Right ventricle myocardium inferior (tissue), 1 donor: ENCODE measurements at regions not wholly inside any gene's neighbourhood (a gene's known extent, or its start where the extent isn't known, plus 50 kb on each side); places are given as distances from the start of the nearest gene placed in this dataset.

Experiments
- ATAC-seq: fragments of 200-7000 bp; cut with Tn5 transposase; one replicate; pipeline ENCODE4 v1.9.1; 2020; ENCODE audit warnings: mild to moderate bottlenecking, moderate library complexity
- DNase-seq: peaks from one replicate; pipeline ENCODE4 v3.0.0; 2021; ENCODE audit errors: missing footprints
- intact Hi-C: fragments of 100-400 bp; cut with DNase I; formaldehyde crosslinking; loops from one replicate; pipeline ENCODE4 v1.11.0; 2022
- donor health status: DM: no; HTN: yes; CAD: no; lungs with severe emphysema.

DNA sequence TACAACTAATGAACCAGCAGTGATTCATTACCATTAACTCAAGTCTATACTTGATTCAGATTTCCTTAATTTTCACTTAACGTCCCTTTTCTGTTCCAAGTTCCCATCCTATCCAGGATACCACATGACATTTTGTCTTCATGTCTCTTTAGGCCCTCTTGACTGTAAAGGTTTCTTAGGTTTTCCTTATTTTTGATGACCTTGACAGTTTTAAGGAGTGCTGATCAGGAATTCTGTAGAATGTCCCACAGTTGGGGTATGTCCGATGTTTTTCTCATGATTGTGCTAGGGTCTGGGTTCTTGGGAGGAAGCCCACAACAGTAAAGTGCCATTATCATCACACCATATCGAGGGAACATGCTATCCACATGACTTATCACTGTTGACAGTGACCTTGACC is 162.7 kb downstream of the PTPN20 start:
- DNase-seq (no peak), ATAC-seq (no peak)
- intact Hi-C loops: no loop called here

DNA sequence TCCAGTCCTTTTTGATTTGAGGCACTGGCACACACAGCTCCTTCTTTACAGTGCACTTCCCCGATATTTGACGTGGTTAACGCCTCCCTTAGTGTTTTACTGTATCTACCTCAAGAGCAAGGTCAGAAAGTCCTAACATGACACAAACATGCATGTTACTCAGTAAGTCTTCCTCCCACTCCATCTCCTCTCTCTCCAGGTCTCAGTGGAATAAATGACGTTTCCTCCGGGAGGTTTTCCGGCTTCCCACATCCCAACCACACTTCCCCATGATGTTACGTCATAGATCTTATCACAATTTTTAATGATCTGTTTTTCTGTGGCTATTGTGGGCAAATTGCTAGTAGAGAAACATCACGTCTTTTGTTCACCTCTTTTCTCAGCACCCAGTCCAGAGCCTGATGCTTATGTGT is 165.7 kb downstream of the PTPN20 start:
- no peak for DNase-seq
- no peak for ATAC-seq
- intact Hi-C loops: no loop called here

DNA sequence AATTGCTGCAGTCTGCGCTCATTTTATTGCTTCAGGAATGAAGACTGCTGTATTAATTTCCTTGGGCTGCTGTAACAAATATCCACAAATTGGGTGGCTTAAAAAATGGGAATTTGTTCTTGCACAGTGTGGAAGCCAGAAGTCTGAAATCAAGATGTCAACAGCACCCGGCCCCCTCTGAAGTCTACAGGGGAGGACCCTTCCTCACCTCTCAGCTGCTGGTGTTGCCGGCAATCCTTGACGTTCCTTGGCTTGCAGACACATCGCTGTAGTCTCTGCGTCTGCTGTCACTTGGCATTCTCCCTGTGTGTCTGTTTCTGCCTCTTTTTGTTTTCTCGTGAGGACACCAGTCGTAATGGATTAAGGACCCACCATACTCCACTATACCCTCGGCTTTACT is 166.2 kb downstream of the PTPN20 start:
- DNase-seq (no peak), ATAC-seq (no peak)
- intact Hi-C loops: no loop called here

DNA sequence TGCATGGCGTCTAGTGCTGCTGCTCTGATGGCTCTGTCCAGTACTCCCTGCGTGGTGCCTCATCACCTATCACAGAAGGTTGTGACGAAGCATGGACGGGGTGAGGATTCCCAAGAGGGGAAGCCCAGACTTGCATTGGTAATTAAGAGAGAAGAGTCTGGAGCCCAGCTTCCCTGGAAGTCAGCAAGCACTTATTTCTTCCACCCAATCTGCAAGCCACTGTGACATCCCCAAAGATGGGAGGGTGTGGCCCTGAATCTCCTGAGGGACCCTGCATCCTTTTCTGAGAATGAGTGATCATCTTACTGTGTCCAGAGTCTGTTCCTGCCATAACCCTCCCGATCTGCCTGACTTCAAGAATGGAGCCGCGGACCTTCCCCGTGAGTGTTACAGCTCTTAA is 166.7 kb downstream of the PTPN20 start:
- intact Hi-C loops: no loop called here
- no peak for DNase-seq

DNA sequence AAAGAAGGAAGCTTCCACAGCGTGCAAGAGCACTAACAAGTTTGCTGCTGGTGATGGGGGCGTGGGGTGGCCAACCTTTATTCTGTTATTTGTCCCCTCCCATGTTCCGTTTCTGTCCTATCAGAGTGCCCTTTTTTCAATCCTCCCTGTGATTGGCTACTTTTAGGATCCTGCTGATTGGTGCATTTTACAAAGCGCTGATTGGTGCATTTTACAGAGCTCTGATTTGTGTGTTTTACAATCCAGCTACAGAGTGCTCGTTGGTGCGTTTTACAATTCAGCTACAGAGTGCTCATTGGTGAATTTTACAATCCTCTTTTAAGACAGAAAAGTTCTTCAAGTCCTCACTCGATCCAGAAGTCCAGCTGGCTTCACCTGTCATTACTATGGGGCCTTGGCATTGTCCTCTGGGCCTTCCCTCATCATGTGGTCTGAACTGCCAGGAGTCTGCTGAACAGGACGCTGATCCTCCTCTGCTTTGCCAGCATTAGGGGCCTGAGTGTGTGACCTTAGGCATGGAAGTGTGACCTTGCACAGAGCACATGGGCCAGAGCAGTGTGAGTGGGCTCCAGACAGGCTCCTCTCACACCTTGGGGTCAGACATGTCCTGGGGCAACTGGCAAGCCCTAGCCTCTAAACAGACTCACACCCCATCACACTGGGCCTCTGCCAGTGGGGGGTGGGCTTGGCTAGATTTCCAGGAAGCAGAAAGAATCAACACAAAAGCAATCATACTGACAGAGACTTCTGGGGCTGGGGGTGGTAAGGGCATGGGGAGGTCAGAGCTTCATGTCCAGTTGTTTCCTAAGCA is 167.4 kb downstream of the PTPN20 start:
- intact Hi-C loops: no loop called here
- ATAC-seq (no peak), DNase-seq (no peak)

More for the DNA sequence above, 166.7 kb downstream of the PTPN20 start:
- ATAC-seq: no peak

DNA sequence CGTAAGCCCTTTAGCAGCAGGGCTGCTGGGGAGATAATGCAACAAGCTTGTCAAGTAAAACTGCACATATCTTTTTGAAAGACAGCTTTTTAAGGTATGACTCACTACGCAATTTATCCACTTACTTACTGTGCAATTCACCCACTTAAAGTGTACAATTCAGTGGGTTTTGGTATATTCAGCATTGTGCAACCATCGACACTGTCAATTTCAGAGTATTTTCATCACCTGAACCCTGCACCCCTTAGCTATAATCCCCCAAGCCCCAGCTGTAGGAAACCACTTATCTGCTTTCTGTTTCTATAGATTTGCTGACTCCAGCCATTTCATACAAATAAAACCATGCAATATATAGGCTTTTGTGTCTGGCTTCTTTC is 168.0 kb downstream of the PTPN20 start:
- ATAC-seq (no peak), DNase-seq (no peak)
- intact Hi-C loops: no loop called here

DNA sequence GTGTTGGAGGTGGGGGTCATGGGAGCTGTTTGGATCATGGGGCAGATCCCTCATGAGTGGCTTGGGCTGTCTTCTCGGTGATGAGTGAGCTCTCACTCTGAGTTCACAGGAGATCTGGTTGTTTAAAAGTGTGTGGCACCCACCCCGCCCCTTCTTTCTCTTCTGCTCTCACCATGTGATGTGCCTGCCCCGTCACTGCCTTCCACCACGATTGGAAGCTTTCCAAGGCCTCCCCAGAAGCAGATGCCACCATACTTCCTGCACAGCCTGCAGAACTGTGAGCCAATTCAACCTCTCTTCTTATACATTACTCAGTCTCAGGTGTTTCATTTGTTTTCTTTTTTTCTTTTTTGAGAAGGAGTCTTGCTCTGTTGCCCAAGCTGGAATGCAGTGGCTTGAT is 170.0 kb downstream of the PTPN20 start:
- intact Hi-C loops: no loop called here
- no peak for DNase-seq
- no peak for ATAC-seq

DNA sequence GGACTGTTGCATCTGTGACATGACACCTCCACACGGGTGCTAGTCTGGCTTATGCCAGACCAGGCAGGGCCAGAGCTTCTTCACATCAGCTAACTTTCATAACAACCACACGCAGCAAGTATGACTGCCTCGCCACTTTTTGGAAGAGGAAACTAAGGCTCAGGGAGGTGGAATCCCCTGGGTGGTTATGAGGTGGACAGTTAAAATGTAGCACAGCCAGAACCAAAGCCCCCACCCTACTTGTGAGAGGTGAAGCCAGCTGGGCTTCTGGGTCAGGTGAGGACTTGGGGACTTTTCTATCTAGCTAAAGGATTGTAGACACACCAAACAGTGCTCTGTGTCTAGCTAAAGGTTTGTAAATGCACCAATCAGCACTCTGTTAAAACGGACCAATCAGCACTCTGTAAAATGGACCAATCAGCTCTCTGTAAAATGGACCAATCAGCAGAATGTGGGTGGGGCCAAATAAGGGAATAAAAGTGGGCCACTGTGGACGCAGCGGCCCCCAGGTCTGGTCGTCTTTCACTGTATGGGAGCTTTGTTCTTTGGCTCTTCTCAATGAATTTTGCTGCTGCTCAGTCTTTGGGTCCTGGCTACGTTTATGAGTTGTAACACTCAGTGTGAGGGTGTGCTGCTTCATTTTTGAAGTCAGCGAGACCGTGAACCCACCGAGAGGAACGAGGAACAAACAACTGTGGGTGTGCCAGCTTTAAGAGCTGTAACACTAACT is 171.0 kb downstream of the PTPN20 start:
- DNase-seq (no peak), ATAC-seq (no peak)
- intact Hi-C loops: no loop called here

DNA sequence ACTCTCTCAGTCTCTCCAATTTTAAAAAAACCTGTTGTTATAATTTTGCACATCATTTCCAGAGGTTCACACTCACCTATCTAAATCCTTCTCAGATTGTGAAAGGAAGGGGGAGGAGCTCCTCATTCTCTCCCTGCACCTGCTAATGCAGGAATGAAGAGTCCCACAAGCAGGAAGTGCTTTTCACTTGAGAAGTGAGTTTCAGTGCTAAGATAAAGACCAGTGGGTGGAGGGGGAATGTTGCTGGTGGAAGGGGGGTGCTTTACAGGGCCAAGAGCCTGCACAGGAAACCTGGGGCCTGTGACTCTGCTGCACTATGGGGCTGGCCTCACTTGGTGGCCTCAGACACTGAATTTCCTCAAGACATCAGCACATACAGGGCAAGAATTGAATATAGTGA is 176.4 kb downstream of the PTPN20 start:
- ATAC-seq (no peak), DNase-seq (no peak)
- intact Hi-C loops: no loop called here

DNA sequence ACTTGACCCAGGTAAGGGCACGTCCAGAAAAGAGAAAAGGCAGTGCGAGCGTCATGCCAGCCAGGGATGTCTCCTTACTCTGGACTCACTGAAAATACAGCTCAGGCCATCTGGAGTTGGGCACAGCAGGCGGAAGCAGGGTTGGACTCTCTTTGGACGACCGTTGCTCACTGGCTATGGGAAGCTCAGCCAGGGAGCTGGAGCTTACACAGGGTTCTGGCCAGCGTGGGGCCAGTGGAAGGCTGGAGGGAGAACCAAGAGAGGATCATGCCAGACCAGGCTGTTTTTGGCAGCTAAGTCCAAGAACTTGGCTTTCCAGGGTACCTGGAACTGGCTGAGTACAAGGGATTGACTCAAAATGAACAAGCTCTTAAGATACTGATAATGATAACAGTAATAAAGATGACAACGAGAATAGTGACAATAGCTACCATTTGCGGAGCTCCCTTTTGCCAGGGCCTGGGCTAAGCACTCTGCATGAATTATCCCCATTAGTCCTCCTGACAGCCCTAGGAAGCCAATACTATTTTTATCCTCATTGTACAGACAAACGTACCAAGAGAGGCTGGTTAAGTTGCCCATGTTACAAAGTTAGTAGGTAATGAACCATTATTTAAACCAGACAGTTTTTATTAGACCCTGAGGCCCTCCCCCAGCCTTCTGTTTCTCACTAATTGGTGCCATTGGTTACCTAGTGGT is 177.6 kb downstream of the PTPN20 start:
- intact Hi-C loops: no loop called here
- peak; percentile 49 for ATAC-seq
- no peak for DNase-seq

DNA sequence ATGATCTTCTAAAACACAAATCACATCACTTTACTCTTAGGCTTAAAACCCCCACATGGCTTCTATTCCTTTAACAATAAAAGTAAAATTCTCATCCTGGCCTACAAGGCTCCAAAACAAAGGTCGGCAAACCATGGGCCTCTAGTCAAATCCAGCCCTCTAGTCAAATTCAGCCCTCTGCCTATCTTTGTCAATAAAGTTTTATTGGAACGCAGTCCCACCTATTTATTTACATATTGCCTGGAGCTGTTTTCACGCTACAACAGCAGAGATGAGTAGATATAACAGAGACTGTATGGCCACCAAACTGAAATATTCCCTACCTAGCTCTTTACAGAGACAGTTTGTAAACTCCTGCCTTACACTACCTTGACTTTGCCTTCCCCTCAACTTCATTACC is 178.8 kb downstream of the PTPN20 start:
- DNase-seq (no peak), ATAC-seq (no peak)
- intact Hi-C loops: no loop called here

DNA sequence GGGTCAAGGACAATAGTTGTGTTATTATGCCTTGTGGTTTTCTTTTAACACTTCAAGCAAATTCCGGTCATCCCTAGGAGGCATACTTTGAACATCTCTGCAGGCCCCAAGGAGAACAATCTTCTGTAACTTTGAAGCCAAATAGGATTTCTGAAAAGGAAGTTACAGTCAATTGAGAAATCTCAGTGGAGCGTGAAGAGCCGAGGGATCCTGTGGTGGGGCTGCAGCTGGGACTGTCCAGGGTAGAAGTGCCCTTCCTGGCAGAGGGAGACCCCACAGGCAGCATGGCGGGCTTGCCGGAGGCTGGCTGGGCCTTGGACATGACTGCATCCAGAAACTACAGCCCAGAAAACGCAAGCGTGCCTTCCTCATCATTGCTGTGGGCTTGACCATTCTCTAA is 179.7 kb downstream of the PTPN20 start:
- intact Hi-C loops: no loop called here
- ATAC-seq: no peak
- DNase-seq: no peak

DNA sequence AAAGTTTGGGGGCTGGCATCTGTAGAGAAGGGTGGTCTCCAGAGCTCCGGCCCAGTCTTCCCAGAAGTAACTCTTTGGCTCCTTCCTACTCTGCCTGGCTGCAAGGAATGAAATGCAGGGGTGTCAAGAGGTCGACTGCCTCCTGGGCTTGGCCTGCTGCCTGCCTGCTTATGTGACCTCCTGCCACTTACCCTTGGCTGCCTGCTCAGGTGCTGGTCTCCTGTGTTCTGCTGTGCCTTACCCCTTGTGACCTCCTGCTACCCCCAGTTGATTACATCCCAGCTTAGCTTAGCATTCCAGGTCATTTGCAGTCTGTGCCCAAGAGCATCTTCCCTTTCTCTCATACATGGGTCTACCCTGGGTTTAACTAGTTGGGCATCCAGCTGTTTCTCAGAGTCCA is 180.2 kb downstream of the PTPN20 start:
- intact Hi-C loops: no loop called here
- no peak for ATAC-seq
- no peak for DNase-seq

DNA sequence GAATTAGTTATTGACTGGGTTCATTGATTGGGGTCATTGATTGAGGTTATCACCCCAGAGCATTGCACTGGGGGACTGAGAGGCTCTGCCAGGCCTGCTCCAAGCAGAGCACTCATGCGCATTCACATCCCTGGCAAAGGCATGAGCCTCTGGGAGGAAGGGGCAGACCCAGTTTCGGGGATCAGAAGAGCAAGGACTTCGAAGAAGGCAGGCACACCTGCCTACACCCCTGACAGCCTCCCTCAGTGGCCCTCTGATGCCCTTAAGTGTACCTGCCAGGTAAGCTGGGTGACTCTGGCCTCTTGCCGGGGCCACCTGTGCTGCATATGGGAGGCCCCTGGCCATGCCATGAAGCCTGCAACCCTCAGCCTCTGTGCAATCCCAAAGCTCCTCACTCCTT is 181.1 kb downstream of the PTPN20 start:
- DNase-seq (no peak), ATAC-seq (no peak)
- intact Hi-C loops: no loop called here

DNA sequence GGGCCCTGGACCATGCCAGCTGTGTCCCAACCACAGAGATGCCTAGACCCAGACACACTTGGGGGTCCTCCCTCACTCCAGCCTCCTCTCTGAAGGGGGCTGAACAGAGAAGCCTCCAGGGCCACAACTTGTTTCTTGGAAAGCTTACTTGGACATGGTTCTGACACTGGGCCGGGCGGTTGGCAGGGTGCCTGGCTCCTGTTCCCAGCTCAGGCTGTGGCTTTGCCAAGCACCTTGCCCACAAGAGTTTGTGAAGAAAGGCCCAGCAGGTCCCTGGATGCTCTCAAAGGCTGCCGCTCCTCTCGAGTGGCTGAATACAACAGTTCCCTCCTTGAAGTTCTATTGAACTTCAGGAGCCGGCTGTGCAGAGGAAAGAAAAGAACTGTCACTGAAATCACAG is 181.6 kb downstream of the PTPN20 start:
- DNase-seq (no peak), ATAC-seq (peak; percentile 44)
- intact Hi-C loops: no loop called here

DNA sequence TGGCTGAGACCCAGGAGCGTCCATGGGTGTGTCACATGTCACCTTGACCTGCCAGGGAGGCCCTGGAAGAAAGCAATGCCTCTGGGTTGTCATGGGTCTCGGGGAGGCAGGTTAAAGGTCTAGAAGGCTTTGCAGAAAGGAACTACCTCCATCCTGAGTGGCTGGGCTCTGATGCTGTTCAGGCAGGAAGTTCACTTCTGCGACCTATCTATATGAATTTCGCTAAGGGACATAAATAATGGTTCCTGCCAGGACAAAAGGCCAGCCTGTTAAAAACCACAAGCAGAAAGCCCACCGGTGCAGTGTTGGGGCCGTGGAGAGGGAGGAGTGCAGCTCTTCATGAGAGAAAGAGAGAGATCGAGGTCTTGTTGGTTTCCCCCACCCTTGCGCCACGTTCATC is 182.9 kb downstream of the PTPN20 start:
- ATAC-seq (no peak), DNase-seq (no peak)
- intact Hi-C loops: no loop called here

DNA sequence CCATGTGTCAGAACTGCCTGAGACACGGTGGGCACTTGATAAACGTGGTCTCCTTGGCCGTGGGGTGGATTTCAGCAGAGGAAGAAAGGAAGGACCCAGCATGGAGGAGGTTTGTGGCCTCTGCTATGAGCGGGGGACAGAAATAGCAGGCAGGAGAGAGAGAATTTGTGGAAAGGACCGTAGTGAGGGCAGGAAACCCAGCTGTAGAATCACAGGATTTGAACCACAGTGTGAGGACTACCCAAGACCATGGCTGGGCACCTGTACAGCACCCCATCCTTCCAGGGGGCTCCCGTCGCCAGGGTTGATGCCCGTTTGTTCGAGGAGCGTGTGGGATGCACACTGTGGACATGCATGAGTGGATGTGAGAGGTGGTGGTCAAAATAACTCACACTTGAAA is 183.4 kb downstream of the PTPN20 start:
- DNase-seq: no peak
- no peak for ATAC-seq
- intact Hi-C loops: no loop called here

DNA sequence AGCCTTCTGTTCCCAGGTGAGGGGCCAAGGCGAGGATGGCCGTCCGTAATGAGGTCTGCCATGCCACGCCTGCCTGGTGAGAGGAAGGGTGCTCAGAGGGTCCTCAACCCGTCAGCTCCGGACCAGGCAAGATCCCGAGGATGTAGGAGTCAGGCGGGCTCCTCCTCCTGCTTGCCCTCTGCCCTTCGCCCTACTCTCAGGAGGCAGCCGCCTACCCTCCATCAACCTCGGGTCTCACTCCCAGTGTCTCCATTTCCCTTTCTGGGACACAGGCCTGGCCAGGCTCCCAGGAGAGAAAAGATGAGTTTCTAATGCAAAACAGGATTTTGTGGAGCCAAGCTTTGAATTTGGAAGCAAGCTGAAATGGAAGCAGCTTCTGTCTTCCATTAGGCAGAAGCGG is 184.0 kb downstream of the PTPN20 start:
- intact Hi-C loops: no loop called here
- DNase-seq (no peak), ATAC-seq (no peak)

DNA sequence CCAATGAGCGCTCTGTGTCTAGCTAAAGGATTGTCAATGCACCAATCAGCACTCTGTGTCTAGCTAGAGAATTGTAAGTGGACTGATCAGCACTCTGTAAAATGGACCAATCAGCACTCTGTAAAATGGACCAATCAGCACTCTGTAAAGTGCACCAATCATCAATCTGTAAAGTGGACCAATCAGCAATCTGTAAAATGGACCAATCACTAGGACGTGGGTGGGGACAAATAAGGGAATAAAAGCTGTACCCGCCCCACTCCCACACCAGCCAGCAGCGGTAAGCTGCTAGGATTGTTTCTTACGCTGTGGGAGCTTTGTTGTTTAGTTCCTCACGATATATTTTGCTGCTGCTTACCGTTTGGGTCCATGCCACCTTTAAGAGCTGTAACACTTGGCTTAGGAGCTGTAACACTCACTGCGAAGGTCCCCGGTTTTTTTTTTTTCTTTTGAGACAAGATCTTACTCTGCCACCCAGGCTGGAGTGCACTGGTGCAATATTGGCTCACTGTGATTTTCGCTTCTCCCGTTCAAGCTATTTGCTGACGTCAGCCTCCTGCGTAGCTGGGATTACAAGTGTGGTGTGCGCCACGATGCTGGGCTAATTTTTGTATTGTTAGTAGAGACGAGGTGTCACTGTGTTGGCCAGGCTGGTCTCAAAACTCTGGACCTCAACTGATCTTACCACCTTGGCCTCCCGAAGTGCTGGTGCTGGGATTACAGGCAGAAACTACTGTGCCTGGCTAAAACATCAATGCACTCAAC is 184.8 kb downstream of the PTPN20 start:
- intact Hi-C loops: no loop called here
- ATAC-seq: no peak
- DNase-seq: no peak
